HG03280 (cell line): ENCODE measurements at regions not wholly inside any gene's neighbourhood (a gene's known extent, or its start where the extent isn't known, plus 50 kb on each side); places are given as distances from the start of the nearest gene placed in this dataset.
"Not testable (repeated sequence)": the region's sequence is repeated elsewhere in the genome, so short reads cannot be mapped to it uniquely, and the experiment has no call there.

Experiments used
- ATAC-seq: cut with Tn5 transposase; IDR thresholded peaks from one replicate; pipeline ENCODE4 v1.9.1; 2021; ENCODE audit warnings: mild to moderate bottlenecking, moderate library complexity; ENCODE audit not compliant: unreplicated experiment

- no peak for ATAC-seq
Measured at GRCh38 chr18:57956491-57956890, 87.5 kb upstream of the NEDD4L start.

DNA sequence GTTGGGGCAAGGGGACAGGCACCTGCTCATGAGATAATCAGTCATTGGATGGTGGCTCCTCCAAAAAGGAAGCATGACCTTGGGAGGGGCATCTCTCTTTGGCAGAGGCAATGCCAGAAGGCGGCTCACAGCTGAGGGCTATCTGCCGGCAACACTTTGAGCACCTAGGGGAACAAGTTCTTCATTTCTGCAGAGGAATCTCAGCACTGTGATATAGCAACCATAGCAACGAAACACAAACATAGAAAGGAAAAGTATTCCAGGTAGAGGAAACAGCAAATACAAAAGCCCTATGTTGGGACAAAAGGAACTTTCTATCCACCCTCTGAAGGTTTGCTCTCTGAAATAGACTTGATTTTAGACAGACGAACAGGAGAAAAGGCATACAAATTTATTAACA, 89.1 kb upstream of the NEDD4L start:
- no peak for ATAC-seq

GRCh38 chr18:57953883-57954282, 90.1 kb upstream of the NEDD4L start:
- no peak for ATAC-seq

- no peak for ATAC-seq
Measured at GRCh38 chr18:57951999-57952774, 91.8 kb upstream of the NEDD4L start.

- ATAC-seq = no peak
Measured at GRCh38 chr18:57951117-57951796, 92.8 kb upstream of the NEDD4L start.

DNA sequence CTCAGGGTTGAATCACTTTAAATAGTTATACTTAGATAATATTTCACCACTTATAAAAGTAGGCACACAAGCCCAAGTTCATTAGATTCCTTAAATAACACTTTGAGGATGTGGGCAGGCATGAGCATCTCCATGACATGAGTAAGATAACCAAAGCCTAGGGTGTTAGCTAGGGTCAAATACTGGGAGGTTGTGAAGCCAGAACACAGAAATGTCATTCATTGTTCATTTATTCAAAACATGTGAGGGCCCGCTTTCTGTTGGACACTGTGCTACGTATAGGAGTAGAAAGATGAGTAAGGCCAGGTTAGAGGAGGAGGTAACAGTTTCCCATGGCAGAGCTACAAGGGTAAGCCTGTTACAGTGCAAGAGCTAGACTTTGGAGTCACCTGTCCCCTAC, 93.5 kb upstream of the NEDD4L start:
- ATAC-seq = no peak

DNA sequence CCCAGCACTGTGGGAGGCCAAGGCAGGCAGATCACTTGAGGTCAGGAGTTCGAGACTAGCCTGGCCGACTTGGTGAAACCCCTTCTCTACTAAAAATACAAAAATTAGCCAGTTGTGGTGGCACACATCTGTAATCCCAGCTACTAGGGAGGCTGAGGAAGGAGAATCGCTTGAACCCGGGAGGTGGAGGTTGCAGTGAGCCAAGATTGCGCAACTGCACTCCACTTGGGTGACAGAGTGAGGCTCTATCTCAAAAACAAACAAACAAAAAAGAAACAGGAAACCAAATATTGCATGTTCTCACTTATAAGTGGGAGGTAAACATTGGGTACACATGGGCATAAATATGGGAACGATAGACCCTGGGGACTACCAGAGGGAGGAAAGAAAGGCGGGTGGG, 94.7 kb upstream of the NEDD4L start:
- ATAC-seq = not testable (repeated sequence)

- no peak for ATAC-seq
Measured at GRCh38 chr18:57947117-57947516, 96.9 kb upstream of the NEDD4L start.

GRCh38 chr18:57943723-57944122, 100.3 kb upstream of the NEDD4L start:
- no peak for ATAC-seq

DNA sequence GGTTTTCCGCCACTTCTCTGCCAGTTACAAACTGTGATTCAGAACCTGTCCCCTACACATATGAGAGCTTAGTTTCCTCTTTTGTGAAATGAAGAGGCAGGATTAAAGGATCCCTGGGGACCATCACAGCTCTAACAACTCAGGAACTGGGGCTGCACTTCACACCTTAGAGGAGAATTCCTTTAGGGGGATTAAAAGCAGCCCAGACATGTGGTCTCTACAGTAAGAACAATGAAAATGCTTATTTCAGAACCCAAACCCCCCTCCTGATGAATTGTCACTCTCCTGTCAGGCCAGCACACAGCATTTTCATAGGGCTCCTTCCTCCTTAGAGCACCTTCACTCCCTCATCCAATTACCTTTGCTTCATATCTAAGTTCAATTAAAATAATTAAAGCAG, 101.5 kb upstream of the NEDD4L start:
- no peak for ATAC-seq

DNA sequence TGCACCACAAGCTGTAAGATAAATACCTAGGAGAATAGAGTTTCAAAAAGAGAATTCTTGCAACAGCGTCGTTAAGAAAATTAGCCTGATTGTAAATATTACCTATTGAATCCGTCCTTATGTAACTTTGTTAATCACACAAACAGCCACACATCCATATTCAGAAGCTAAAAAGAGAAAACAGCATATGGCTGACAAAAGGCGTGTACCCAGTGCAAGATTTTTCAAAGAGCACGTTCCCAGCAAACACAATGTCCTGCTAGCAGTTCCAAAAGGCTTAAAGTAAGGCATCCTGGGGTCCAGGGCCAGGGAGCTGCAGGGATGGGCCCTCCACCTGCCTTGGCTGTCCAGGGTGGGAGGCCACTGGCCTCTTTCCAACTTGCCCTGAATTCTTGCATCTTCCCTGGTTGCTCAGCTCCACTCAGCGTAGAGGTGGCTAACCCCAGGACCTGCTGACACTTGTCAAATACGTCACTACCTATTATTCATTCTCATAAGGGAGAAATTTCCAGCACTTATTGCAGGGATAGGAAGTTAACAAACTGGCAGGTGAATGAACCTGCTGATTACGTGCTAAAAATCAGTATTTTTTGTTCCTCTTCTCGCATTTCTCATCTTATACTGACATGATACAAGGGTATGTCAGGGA, 102.1 kb upstream of the NEDD4L start:
- no peak for ATAC-seq

DNA sequence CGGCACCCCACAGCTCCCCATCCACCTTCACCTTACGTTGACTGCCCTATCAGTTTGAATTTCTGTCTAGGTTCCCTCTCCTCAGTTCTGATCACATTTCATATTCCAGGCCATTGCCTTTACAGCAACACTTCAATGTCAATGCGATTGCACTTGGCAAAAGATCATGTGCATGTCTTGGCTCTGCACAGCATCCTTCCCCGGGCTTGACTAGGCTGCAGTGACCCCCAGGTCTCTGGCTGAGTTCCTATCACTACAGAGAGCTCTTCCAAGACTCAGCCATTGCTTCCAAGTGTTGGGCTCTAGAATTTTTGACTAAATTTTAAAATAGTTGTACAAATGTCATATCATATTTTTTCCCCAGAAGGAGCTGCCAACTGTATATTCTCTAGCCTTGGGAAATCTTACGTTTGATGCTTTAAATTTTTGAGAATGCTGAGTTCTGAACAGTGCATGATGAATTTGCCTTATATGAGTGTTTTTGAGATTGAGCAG, 103.8 kb upstream of the NEDD4L start:
- ATAC-seq = no peak

DNA sequence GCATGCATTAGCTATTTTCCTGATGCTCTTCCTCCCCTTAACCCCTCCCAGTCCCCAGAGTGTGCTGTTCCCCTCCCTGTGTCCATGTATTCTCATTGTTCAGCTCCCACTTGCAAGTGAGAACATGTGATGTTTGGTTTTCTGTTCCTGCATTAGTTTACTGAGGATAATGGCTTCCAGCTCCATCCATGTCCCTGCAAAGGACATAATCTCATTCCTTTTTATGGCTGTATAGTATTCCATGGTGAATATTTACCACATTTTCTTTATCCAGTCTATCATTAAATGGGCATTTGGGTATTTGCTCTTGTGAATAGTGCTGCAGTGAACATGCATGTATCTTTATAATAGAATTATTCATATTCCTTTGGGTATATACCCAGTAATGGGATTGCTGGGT, 109.7 kb upstream of the NEDD4L start:
- not testable (repeated sequence) for ATAC-seq

- ATAC-seq = peak; percentile 68
Measured at GRCh38 chr18:57931038-57931437, 113.0 kb upstream of the NEDD4L start.

GRCh38 chr18:57930476-57930875, 113.5 kb upstream of the NEDD4L start:
- ATAC-seq = no peak

DNA sequence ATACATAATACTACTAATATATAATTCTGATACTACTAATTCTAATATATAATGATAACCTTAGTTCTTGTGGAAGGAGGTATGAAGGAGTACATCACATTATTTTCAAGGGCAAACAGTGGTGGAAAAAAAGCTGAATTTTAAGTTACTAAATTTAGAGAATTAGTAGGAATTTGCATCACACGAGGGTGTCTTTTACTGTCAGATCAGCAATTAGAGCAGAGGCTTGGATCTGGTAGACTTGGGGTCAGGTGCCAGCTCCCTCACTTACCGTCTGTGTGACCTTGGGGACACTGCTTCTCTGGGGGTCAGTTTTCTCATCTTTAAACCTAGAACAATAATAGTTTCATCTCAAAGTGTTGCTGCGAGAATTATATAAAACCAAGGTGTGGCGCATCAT, 114.1 kb upstream of the NEDD4L start:
- no peak for ATAC-seq

- ATAC-seq = no peak
Measured at GRCh38 chr18:57928466-57928865, 115.6 kb upstream of the NEDD4L start.

GRCh38 chr18:57927511-57927910, 116.5 kb upstream of the NEDD4L start:
- no peak for ATAC-seq

DNA sequence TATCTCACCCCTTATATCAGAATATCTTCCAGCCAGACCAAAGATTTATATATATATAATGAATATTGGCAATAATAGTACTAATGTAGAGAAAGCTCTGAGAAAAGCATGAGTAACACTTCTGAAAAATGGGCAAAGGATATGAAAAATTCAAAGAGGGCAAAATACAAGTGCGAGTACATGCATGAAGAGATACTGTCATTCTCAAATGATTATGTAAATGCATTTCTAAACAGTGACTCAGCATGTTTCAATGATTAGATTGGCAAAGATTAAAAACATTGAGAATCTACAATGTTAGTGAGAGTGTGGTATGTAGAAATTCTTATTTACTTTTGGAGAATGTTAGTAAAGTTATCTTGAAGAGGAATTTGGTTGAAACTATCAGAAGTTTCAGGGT, 118.3 kb upstream of the NEDD4L start:
- ATAC-seq = no peak

DNA sequence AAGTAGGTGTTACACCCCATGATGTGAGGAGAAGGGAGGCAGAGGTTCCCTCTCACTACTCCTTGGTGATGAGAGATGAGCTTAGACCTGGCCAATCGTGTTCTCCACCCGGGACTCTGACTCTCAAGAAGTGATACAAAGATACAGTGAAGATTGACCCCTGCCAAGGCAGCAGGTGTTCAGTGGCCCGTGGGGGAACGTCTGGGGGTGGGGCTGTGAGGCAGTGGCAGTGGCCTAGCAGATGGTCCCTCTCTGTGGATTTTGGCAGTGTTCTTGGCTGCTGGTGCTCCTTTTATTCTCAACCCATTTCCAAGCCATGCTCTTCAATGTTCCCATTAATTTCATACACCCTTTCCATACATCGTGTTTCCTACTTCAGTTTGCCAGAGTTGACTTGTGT, 120.4 kb upstream of the NEDD4L start:
- ATAC-seq = no peak

DNA sequence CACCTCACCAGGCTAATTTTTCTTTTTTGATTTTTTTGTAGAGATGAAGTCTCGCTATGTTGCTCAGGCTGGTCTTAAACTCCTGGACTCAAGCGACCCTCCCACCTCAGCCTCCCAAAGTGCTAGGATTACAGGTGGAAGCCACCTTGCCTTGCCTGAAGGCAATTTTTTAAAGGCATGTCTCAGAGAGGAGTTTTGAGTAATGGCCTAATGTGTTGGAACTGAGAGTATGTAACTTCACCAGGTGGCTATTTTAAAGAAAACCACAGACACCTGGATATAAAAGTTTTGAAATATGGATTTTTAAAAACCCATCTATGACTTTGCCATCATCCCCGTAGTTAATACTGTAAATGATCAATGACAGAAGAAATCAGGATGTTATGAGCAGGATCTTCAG, 119.8 kb upstream of the ATP8B1 start:
- ATAC-seq = no peak

DNA sequence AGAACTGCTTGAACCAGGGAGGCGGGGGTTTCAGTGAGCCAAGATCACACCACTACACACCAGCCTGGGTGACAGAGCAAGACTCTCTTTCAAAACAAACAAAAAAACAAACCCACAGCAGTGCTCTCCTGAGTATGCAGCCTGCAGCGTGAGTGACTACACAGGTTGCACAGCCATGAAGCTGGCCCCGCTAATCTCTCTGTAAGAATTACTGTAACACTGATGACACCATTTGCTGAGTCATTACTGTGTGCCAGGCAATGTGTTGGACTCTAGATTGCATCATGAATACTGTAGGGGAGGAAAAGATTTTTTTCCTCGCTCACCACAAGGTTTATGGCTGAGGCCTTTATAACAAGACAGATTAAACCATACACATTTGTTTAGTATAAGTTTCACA, 118.6 kb upstream of the ATP8B1 start:
- no peak for ATAC-seq
